ENCODE measurements at regions not wholly inside any gene's neighbourhood (a gene's known extent, or its start where the extent isn't known, plus 50 kb on each side); places are given as distances from the start of the nearest gene placed in this dataset.

GRCh38 chr2:380221-380620 lies 92.3 kb upstream of the ALKAL2 start:
- no peak for TF ChIP-seq CTCF (conservative IDR thresholded peaks at IDR 0.05; ENCODE audit: low read depth, low read length)
- TF ChIP-seq EZH2 (IDR thresholded peaks at IDR 0.05; ENCODE audit: low read length, unreplicated experiment), result no peak

Measured in PC-3 (cell line).